Heart left ventricle (tissue), 16 donors: ENCODE measurements at regions not wholly inside any gene's neighbourhood (a gene's known extent, or its start where the extent isn't known, plus 50 kb on each side); places are given as distances from the start of the nearest gene placed in this dataset.
"Not testable (repeated sequence)": the region's sequence is repeated elsewhere in the genome, so short reads cannot be mapped to it uniquely, and the experiment has no call there.

ENCODE experiments used
- ATAC-seq, 4 donors: fragments of 200-7000 bp; cut with Tn5 transposase; one replicate each; pipeline ENCODE4 v1.9.1; 2020 to 2022; ENCODE audit warnings: moderate library complexity in 4 of 4, mild to moderate bottlenecking in 3 of 4, moderate number of reproducible peaks in 1 of 4
- DNase-seq, 5 donors: peaks; one replicate each; pipeline ENCODE4 v3.0.0-alpha.2; 2020
- H3K27ac ChIP-seq, 12 donors: fragments of 200-600 bp; sonication (generic) in 4 of 12; one replicate each; pipeline versions ENCODE4 v1.5.0 to v1.8.0; 2016 to 2022; ENCODE audit warnings: mild to moderate bottlenecking in 2 of 12
- H3K27me3 ChIP-seq, 9 donors: fragments of 200-600 bp; sonication (generic) in 2 of 9; one replicate each; pipeline versions ENCODE4 v1.5.1 to v1.8.0; 2016 to 2022; ENCODE audit warnings: mild to moderate bottlenecking in 3 of 9
- H3K36me3 ChIP-seq, 9 donors: fragments of 200-600 bp; sonication (generic) in 2 of 9; one replicate each; pipeline versions ENCODE4 v1.5.0 to v1.8.0; 2018 to 2022; ENCODE audit warnings: mild to moderate bottlenecking in 2 of 9
- H3K4me1 ChIP-seq, 12 donors: fragments of 200-600 bp; sonication (generic) in 4 of 12; one replicate each; pipeline versions ENCODE4 v1.5.0 to v1.8.0; 2016 to 2022; ENCODE audit warnings: mild to moderate bottlenecking in 3 of 12
- H3K4me3 ChIP-seq, 12 donors: fragments of 200-600 bp; sonication (generic) in 4 of 12; one replicate each; pipeline versions ENCODE4 v1.5.0 to v1.8.0; 2017 to 2022; ENCODE audit warnings: mild to moderate bottlenecking in 9 of 12, moderate library complexity in 4 of 12
- H3K9me3 ChIP-seq, 12 donors: fragments of 200-600 bp; sonication (generic) in 4 of 12; one replicate each; pipeline versions ENCODE4 v1.5.0 to v1.8.0; 2016 to 2022; ENCODE audit warnings: mild to moderate bottlenecking in 1 of 12
- WGBS, 4 donors: extraction: QIAGEN DNeasy Blood & Tissue Kit in 2 of 4; methylation state at CpG; one replicate each; pipeline versions ENCODE4 v1.1.5 to v1.1.7; 2013 to 2018; 5-methylcytosine and 5-hydroxymethylcytosine counted together
- intact Hi-C, 10 donors: fragments of 100-400 bp; cut with DNase I; formaldehyde crosslinking; loops; one replicate each; pipeline versions ENCODE4 v1.11.1 to v1.14.2; 2022
- donor health status: ischemic (EF 13 %, LVEDD 7.1; RV severe dilation, severe dysfunction).
- donor health status: healthy with polysubstance abuse.
- donor health status: DM: no; HTN: yes; CAD: no.
- donor health status: DM: no; HTN: no; CAD: no.
- donor health status: ischemic (EF 25% LVEDD 6.9; RV normal size, moderate dysfunction).
- donor health status: ischemic (EF 25% LVEDD 5.7; RV mildly dilated, moderate dysfunction).
- donor health status: healthy.
- donor health status: DM: yes; HTN: yes; CAD: no.
- donor health status: ischemic (EF 35%, LVEDD 5.7; RV mildly dilated, moderate dysfunction).
- donor health status: nonischemic (EF 11% LVEDD 7.7; RV severe dilation, severe dysfunction).
- donor health status: DM: yes; HTN: yes; CAD: no.
- donor health status: PGD.
- donor health status: ischemic (EF 29% LVEDD 5.4; RV normal size, mild dysfunction).
- donor health status: nonischemic (EF 23%, LVEDD 6.1; RV moderate dilation, normal function).

DNA sequence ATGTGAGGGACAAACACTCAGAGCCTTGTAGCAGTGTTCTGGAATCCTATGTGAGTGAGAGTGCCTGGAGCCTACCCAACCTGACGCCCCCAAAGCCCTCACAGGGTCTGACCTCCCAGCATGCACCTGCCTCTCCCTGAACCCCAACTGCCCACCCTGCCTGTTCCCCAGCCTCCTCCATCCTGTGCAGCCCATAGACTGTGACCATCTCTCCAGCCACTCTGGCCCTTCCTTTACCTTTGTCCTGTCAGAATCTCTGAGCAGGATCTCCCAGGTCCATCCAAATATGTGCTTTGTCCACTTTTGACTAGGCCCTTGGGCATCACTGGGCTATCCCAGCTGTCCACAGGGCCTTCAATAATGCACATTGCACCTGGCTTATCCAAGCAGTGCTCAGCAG is 1159.8 kb upstream of the TPTE start:
- H3K36me3 ChIP-seq, H3K27me3 ChIP-seq, H3K27ac ChIP-seq, intact Hi-C loops, H3K4me1 ChIP-seq, H3K9me3 ChIP-seq, H3K4me3 ChIP-seq, ATAC-seq: not testable (repeated sequence)
- WGBS, 4 donors = 53 to 67% methylated on average over 1 of the region's 1 CpG; no CpG with 5 or more reads in 2 of the 4 donors
- DNase-seq = peak in 1 of 5 donors; percentile 51

DNA sequence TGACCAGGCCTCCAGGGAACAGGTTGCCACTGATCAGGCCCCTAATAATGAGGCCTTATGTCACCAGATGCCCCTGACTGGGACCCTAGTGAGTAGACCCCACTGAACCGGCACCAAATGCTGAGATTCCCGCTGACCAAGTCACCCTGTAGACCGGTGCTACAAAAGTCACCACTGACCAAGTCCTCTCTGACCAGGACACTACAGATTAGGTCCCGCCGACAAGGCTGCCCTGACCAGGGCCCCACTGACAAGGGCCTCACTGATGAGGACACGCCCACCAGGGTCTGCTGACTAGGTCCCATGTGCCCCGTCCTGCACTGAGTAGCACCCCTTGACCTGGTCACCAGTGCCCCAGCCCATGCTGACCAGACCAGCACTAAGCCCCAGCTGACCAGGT is 1159.1 kb upstream of the TPTE start:
- 79 to 87% (median 80%) methylated on average over 4 to 7 of the region's 7 CpGs for WGBS, 4 donors
- intact Hi-C loops, H3K36me3 ChIP-seq, H3K4me1 ChIP-seq, H3K9me3 ChIP-seq, H3K27me3 ChIP-seq, H3K27ac ChIP-seq, ATAC-seq, H3K4me3 ChIP-seq: not testable (repeated sequence)
- peak in 4 of 5 donors; percentile 6 to 61 (median 16) for DNase-seq

DNA sequence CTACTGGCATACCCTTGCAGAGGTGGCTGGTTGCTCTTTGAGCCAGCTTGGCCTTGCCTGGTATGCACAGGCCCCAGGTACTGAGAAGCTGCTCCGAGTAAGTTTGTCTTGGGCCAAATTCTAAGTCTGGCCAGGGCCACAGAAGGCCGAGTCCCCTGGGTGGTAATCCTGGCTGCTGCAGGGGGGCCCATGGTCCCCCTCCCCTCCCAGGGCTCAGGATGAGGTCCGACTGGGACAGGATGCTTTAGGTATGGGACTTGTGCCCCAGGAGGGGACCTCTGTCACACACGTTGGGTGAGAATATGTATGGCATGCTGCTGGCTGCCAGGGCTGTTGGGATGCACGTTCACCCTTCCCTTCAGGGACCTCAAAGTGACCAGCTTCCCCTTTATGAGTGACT is 1155.6 kb upstream of the TPTE start:
- ATAC-seq, H3K4me3 ChIP-seq, H3K36me3 ChIP-seq, intact Hi-C loops, H3K4me1 ChIP-seq, H3K27me3 ChIP-seq, H3K9me3 ChIP-seq, H3K27ac ChIP-seq: not testable (repeated sequence)
- DNase-seq = peak in 1 of 5 donors; percentile 13
- 51 to 73% (median 61%) methylated on average over 2 to 4 of the region's 5 CpGs for WGBS, 4 donors

DNA sequence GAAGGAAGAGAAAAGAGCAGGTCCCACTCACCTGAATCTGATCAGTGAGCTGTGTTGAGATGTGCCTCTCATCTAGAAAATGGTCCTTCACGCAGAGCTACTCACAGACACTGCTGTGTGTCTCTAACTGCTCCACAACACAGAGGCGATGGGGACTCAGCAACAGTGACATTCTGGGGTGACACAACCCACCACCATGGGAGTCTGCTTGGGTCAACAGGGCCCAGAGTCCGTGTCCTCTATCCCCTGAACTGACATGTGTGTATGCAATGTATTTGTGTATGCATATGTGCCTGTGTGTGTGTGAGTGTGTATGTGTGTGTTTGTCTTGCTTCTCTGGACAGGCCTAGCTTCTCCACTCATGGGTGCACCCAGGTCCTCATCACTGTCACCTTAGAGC is 1154.8 kb upstream of the TPTE start:
- H3K27ac ChIP-seq, intact Hi-C loops, H3K4me3 ChIP-seq, ATAC-seq, H3K4me1 ChIP-seq, H3K36me3 ChIP-seq, DNase-seq, H3K9me3 ChIP-seq, H3K27me3 ChIP-seq: not testable (repeated sequence)
- WGBS, 4 donors = 80 to 84% methylated on average over 1 to 3 of the region's 3 CpGs; no CpG with 5 or more reads in 2 of the 4 donors
